HG03457 (cell line): ENCODE measurements at regions not wholly inside any gene's neighbourhood (a gene's known extent, or its start where the extent isn't known, plus 50 kb on each side); places are given as distances from the start of the nearest gene placed in this dataset.
"Not testable (repeated sequence)": the region's sequence is repeated elsewhere in the genome, so short reads cannot be mapped to it uniquely, and the experiment has no call there.

Source experiments
- ATAC-seq: cut with Tn5 transposase; IDR thresholded peaks from one replicate; pipeline ENCODE4 v1.9.1; 2021; ENCODE audit warnings: moderate number of reproducible peaks; ENCODE audit not compliant: unreplicated experiment

DNA sequence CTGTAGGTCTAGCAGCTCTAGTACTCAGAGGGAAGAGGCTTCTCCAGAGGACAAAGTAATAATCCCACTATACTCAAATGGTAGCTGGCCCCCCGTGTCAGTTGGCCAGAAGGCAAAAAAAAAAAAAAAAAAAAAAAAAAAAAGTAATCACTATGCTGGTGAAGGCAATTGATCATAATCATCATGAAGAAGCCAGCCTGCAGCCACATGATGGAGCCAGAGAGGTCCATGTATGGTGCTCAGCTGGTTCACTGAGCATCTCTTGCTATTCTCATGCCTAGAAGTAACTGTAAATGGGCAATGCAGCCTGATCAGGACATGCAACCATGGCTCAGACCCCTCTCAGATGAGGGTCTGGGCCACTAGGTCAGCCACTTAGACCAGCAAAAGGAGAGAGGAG is 378.8 kb downstream of the MED13L start:
- no peak for ATAC-seq

DNA sequence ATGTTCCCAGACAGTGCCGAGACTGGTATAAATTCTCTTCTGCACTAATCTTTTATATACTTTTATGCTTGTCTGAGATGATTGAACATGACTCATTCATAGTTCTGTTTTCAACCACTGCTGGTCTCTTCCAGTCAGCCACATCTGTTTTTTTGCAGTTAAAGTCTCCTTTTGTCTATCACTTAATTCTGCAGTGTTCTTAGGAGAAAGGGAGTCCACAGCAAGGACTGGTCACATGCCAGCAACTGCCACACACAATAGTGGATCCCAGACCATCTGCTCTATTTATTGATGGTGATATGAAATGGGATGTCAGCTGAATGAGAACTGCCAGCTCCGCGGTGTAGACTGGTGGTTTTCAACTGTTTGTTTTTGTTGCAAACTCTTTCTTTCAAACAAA is 379.8 kb downstream of the MED13L start:
- no peak for ATAC-seq

- ATAC-seq: no peak
Observed at GRCh38 chr12:115895247-115895646, 382.2 kb downstream of the MED13L start.

DNA sequence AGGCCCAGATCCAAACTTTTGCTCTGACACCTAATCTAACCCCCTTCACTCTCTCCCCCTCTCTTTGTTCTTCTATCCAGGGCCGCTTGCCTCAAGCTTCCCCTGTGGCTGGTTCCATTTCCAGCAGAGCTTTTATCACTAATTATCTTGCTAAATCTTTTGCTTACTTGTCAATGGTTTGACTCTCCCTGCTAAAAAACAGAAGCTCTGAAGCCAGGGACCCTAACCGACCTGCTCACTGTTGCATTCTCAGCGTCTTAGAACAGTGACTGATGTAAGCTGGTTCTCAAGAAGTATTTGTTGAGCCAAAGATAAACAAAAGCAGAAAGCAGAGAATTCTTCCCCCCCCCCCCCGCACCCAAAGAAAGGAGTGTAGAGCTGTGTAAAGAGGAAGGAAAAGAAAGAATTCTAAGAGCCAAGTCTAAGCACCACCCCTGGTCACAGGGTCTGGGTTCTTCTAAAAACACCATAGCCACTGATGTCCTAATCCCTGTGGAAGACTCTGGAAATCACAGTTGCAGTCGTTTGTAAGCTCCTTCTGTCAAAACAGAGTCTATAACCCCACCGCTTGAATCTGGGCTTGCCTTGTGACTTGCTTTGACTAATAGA is 385.8 kb downstream of the MED13L start:
- no peak for ATAC-seq

DNA sequence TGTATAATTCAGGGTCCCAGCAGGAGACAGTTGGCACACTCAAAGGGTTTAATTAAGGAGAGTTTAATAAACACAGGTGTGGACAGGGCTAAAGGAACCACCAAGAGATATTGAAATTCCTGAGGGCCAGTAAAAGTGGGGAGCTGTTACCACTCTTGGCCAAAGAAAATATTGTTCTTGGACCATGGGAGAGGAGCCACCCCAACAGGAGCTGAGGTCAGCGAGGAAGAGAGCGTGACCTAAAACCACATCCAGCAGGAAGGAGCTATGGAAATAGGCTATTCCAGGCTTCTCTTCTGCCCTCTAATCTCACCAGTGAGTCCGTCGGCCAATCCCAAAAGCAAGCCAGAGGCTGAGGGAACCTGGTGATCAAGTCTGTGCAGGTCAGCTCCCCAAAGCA is 390.8 kb downstream of the MED13L start:
- no peak for ATAC-seq

DNA sequence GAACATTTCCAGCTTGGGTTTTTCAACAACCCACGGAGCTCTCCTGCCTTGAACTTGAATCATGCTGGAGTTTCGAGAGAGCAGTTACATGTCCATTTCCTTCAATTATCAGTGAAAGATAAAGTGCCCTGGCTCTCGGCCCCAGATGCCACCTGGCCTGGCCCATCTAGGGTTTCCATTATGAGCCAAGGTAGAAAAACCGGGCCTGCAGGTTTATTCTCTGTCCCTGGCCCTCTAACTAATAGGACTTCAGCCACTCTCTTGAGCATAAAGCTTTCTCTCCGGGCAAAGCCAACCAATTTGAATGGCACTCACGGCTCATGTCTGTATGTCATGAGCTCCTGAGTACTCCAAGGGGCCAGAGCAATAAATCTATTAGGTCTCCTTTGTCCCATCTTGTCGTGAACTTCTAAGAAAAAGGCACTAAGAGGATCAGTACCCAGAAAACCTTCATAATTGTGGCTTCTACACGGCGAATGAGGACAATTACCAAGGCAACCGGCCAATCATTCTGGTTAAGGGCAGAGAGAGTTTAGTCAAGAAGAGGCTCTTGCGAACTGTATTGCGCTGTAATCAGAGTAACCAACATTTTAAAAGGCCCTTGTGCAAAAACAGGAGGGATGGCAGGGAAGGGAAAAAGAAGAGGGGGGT is 392.3 kb downstream of the MED13L start:
- no peak for ATAC-seq

- ATAC-seq: no peak
Observed at GRCh38 chr12:115882936-115883335, 394.6 kb downstream of the MED13L start.

DNA sequence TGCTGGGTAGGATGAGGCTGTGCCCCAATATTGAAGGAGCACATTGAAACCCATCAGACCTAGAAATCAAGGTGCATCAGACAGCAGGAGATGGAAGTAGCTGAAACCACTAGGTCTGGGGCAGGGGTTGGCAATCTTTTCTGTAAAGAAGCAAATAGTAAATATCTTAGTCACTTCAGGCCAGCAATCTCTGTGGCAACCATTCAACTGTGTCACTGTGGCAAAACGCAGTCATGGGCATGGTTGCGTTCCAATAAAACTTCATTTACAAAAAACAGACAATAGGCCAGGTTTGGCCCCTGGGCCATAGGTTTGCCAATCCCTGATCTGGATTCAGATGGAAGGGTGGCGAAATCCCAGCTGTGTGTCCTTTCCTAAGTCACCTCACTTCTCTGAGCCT is 397.3 kb downstream of the MED13L start:
- no peak for ATAC-seq

DNA sequence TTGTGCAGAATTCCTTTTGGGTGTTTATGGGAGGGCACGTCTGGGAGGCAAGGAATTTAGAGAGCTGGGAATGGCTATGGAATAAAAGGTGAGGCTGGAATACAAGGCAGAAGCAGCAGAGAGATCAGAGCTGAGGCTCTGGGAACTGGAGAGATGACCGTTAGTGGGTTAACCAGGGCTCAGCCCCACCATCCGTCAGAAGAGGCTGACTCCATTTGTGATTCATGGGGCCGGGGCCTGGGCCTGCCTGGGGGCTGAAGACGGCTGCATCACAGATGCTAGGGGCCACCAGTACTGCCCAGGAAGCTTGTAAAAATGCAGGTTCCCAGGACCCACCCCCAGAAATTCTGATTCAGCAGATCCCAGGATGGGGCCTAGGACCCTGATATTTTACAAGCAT is 398.1 kb downstream of the MED13L start:
- no peak for ATAC-seq

- no peak for ATAC-seq
Observed at GRCh38 chr12:115873451-115874082, 403.9 kb downstream of the MED13L start.

- no peak for ATAC-seq
Observed at GRCh38 chr12:115872919-115873357, 404.6 kb downstream of the MED13L start.

DNA sequence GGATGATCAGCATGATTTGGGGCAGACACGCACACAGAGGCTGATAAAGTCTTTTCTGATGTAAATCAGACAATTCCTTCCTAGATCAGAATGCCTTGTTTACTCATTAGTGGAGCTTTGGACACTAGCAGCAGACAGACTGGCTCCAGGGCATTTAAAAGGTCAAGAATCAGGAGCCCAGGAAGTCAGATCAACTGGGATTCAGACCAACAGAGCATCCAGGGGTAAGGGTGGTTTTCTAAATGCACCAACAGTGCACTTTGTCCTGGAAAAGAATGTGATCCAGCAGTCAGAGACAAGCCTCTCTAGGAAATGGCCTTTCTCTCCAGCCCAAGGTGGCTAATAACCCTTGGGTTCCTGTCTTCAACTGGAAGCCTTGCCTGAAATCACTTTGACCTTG is 405.3 kb downstream of the MED13L start:
- ATAC-seq: no peak

DNA sequence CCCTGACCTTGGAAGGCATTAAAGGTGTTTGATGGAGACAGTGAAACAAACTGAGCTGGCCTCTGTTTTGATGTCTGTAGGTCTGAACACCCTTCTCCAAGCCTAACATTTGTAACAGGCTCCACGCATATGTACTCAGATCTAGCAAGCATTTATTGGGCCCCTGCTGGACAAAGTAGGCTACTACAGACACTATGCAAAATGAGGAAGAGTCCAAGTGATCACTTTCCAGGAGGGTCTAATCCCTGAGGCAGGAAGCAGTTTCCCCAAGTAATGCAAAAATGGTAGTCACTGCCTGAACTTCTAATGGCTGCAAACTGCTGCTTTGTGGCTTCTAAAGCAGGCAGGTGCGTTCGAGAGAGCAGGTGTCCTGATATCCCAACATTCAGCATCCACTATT is 405.8 kb downstream of the MED13L start:
- ATAC-seq: no peak

GRCh38 chr12:115870510-115870909 is 407.0 kb downstream of the MED13L start:
- ATAC-seq: no peak

- no peak for ATAC-seq
Observed at GRCh38 chr12:115870021-115870420, 407.5 kb downstream of the MED13L start.

DNA sequence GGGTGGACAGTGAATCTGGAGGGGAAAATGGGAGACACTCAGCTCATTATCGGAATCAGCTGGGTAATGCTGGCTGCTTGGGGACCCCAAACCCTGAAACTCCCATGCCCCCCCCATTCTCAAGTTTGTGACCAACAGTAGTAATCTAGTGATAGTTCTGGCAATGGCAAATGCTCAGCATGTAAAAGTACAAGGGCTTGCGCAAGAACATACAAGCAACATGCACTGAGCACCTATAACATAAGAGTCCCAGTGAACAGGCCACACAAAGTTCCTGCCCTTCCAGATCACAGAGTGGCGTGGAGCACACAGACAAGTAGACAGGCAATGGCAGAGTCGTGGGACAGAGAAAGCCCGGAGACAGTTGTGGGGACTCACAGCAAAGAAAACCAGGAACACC is 407.9 kb downstream of the MED13L start:
- no peak for ATAC-seq

DNA sequence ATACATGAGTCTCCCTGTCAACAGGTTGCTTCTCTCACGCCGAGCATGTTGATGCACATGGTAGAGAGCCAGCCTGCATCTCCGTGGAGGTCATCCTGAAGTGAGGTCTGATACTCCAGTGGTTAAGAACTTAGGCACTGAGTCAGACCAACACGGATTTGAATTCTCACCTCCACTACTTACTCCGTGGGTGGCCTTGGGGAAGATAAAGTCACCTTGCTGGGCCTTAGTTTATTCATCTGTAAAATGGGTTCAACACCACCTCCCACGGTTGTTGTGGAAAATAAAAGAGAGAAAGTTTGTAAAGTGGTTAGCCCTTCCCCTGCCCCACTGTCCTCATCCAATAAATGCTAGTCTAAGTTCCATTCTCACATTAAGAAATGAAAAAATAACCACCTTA is 408.9 kb downstream of the MED13L start:
- no peak for ATAC-seq

DNA sequence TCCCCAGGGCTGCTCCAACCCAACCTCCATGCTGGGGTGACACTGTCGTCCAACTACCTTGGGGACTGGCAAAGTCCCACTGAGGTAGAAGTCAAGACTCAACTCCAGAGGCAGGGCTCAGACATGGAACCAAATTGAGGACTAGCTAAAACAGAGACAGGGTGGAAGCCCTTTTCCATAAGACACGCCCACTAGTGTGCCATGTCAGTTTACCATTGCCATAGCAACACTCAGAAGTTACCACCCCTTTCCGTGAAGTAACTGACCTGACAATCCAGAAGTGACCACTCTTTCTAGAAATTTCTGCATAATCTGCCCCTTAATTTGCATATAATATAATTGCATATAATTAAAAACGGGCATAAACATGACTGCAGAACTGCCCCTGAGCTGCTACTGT is 409.6 kb downstream of the MED13L start:
- ATAC-seq: no peak

- no peak for ATAC-seq
Observed at GRCh38 chr12:115866909-115867525, 410.5 kb downstream of the MED13L start.

GRCh38 chr12:115866281-115866680 is 411.2 kb downstream of the MED13L start:
- ATAC-seq: not testable (repeated sequence)

- ATAC-seq: no peak
Observed at GRCh38 chr12:115864396-115864795, 413.1 kb downstream of the MED13L start.

- no peak for ATAC-seq
Observed at GRCh38 chr12:115860619-115861018, 416.9 kb downstream of the MED13L start.
